ENCODE measurements at regions not wholly inside any gene's neighbourhood (a gene's known extent, or its start where the extent isn't known, plus 50 kb on each side); places are given as distances from the start of the nearest gene placed in this dataset.

- H3K4me3 ChIP-seq (ENCODE audit: control insufficient read depth in 2 of 3, extremely low read depth in 1 of 3, insufficient read depth in 2 of 3, low read depth in 1 of 3, low read length in 3 of 3) = no peak overlapping the region
- H3K27ac ChIP-seq (ENCODE audit: control insufficient read depth, insufficient read depth, low read length) = no peak overlapping the region
- H3K9ac ChIP-seq (ENCODE audit: control insufficient read depth, extremely low read depth, insufficient read depth, low read length) = no peak overlapping the region
- no peaks in the 10 kb centered on the region for H4K20me1 ChIP-seq (ENCODE audit: control insufficient read depth, extremely low read depth, insufficient read depth, low read length)
- H3K27me3 ChIP-seq (ENCODE audit: control insufficient read depth, extremely low read depth, insufficient read depth, low read length) = no peaks in the 10 kb centered on the region
- no peaks in the 10 kb centered on the region for H3K9me1 ChIP-seq (ENCODE audit: control insufficient read depth, extremely low read depth, insufficient read depth, low read length)
- H3K4me2 ChIP-seq (ENCODE audit: control insufficient read depth, extremely low read depth, insufficient read depth, low read depth, low read length) = no peak overlapping the region
- H3K79me2 ChIP-seq (ENCODE audit: control insufficient read depth, insufficient read depth, low read length) = no peaks in the 10 kb centered on the region
- H3K9me3 ChIP-seq (ENCODE audit: control insufficient read depth, low read depth, low read length) = no peaks in the 10 kb centered on the region
- H3K4me1 ChIP-seq (ENCODE audit: control insufficient read depth, extremely low read depth, insufficient read depth, low read length) = peaks cover 56% of the 10 kb centered on the region
- no peak overlapping the region for H2AFZ ChIP-seq (ENCODE audit: control insufficient read depth, low read length)
- no peak for FAIRE-seq
- no peak for DNase-seq (ENCODE audit: low read depth, low spot score)
- H3K36me3 ChIP-seq (ENCODE audit: control insufficient read depth in 2 of 2, extremely low read depth in 1 of 2, insufficient read depth in 2 of 2, low read length in 2 of 2) = no peaks in the 10 kb centered on the region
- dilution Hi-C loops (cut with MboI; ENCODE audit: extremely low pct_ligation_motif_present, low sequenced_read_pairs) = no loop called here
- TF ChIP-seq CTCF (optimal IDR thresholded peaks at IDR 0.05 in 1 of 3, IDR thresholded peaks at IDR 0.05 in 1 of 3, conservative IDR thresholded peaks at IDR 0.05 in 1 of 3; ENCODE audit: extremely low read depth in 1 of 3, insufficient read depth in 2 of 3, low read length in 3 of 3) (no peak), EZH2 (IDR thresholded peaks at IDR 0.05; ENCODE audit: low read length) (no peak)
Measured at GRCh38 chr6:30824698-30825097, 59.6 kb upstream of the DDR1 start.

GRCh38 chr6:30823534-30823865 is 60.8 kb upstream of the DDR1 start:
- Histone ChIP-seq H3K27me3 (ENCODE audit: control insufficient read depth, extremely low read depth, insufficient read depth, low read length) (no peaks in the 10 kb centered on the region), H3K4me2 (ENCODE audit: control insufficient read depth, extremely low read depth, insufficient read depth, low read depth, low read length) (no peak overlapping the region), H3K4me1 (ENCODE audit: control insufficient read depth, extremely low read depth, insufficient read depth, low read length) (peaks cover 60% of the 10 kb centered on the region), H2AFZ (ENCODE audit: control insufficient read depth, low read length) (no peak overlapping the region), H3K27ac (ENCODE audit: control insufficient read depth, insufficient read depth, low read length) (no peak overlapping the region), H3K9me1 (ENCODE audit: control insufficient read depth, extremely low read depth, insufficient read depth, low read length) (no peaks in the 10 kb centered on the region), H3K79me2 (ENCODE audit: control insufficient read depth, insufficient read depth, low read length) (no peaks in the 10 kb centered on the region), H3K36me3 (ENCODE audit: control insufficient read depth in 2 of 2, extremely low read depth in 1 of 2, insufficient read depth in 2 of 2, low read length in 2 of 2) (no peaks in the 10 kb centered on the region), H3K9ac (ENCODE audit: control insufficient read depth, extremely low read depth, insufficient read depth, low read length) (no peak overlapping the region), H3K4me3 (ENCODE audit: control insufficient read depth in 2 of 3, extremely low read depth in 1 of 3, insufficient read depth in 2 of 3, low read depth in 1 of 3, low read length in 3 of 3) (no peak overlapping the region), H4K20me1 (ENCODE audit: control insufficient read depth, extremely low read depth, insufficient read depth, low read length) (no peaks in the 10 kb centered on the region), H3K9me3 (ENCODE audit: control insufficient read depth, low read depth, low read length) (no peaks in the 10 kb centered on the region)
- no peak for TF ChIP-seq CTCF (optimal IDR thresholded peaks at IDR 0.05 in 1 of 3, IDR thresholded peaks at IDR 0.05 in 1 of 3, conservative IDR thresholded peaks at IDR 0.05 in 1 of 3; ENCODE audit: extremely low read depth in 1 of 3, insufficient read depth in 2 of 3, low read length in 3 of 3)
- TF ChIP-seq EZH2 (IDR thresholded peaks at IDR 0.05; ENCODE audit: low read length) = no peak
- dilution Hi-C loops (cut with MboI; ENCODE audit: extremely low pct_ligation_motif_present, low sequenced_read_pairs) = no loop called here
- no peak for DNase-seq (ENCODE audit: low read depth, low spot score)
- FAIRE-seq = no peak

All from keratinocyte (primary cell).